ENCODE measurements at regions not wholly inside any gene's neighbourhood (a gene's known extent, or its start where the extent isn't known, plus 50 kb on each side); places are given as distances from the start of the nearest gene placed in this dataset.

DNA sequence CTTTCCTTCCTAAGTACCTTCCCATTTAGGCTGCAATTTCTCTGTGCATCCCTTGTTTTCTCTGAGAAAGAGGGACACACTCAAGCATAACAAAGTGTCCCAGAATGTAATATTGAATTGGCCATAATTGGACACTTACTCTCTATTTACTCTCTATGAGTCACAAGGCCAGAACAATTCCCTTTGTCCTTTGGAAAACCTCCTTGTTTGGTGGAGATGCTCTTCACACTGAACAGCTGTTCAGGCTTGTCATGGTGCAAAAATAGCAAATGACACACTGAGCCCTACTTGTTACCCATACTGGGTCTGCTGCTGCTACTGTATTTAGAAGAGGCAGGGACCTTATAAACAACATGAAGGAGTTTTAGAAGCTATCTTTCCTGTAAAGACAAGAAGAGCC is 1590.5 kb upstream of the TMEM132C start:
- no peak for TF ChIP-seq CTCF (IDR thresholded peaks at IDR 0.05)
- no peaks in the 10 kb centered on the region for H3K9me3 ChIP-seq
- no peak overlapping the region for H3K4me3 ChIP-seq
- DNase-seq (ENCODE audit: low spot score) (no peak), ATAC-seq (ENCODE audit: insufficient number of reproducible peaks, low FRiP score, low read depth) (no peak)
- no peaks in the 10 kb centered on the region for H3K36me3 ChIP-seq
- no peaks in the 10 kb centered on the region for H3K4me1 ChIP-seq (ENCODE audit: control insufficient read depth in 1 of 2, low read depth in 2 of 2)
- H3K27me3 ChIP-seq (replicated peaks; ENCODE audit: insufficient read depth): no peaks in the 10 kb centered on the region
- no peak overlapping the region for H3K27ac ChIP-seq

DNA sequence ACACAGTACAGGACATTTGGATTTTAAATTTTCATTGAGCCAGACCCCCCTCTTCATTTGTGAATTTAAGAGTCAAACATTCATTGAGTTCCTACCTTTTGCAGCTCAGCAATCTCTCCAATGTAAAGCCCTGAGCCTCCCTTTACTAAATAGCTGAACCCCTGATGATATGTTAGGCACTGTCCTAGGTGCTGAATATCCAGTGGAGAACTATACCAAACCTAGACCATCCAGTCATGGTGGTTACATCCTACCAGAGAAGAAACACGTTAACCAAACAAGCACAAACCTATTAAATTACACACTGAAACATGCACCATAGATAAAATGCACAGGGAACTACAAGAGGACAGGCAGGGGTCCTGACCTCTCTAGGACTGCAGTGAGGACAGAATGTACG is 1585.3 kb upstream of the TMEM132C start:
- Histone ChIP-seq H3K4me1 (ENCODE audit: control insufficient read depth in 1 of 2, low read depth in 2 of 2) (no peaks in the 10 kb centered on the region), H3K4me3 (no peak overlapping the region), H3K27ac (no peak overlapping the region), H3K27me3 (replicated peaks; ENCODE audit: insufficient read depth) (no peaks in the 10 kb centered on the region), H3K9me3 (no peaks in the 10 kb centered on the region), H3K36me3 (no peaks in the 10 kb centered on the region)
- ATAC-seq (ENCODE audit: insufficient number of reproducible peaks, low FRiP score, low read depth): no peak
- DNase-seq (ENCODE audit: low spot score): no peak
- TF ChIP-seq CTCF (IDR thresholded peaks at IDR 0.05): no peak

GRCh38 chr12:126684703-126685102 is 1582.3 kb upstream of the TMEM132C start:
- ATAC-seq (ENCODE audit: insufficient number of reproducible peaks, low FRiP score, low read depth): no peak

GRCh38 chr12:126685636-126686035 is 1581.3 kb upstream of the TMEM132C start:
- ATAC-seq (ENCODE audit: insufficient number of reproducible peaks, low FRiP score, low read depth) (no peak), DNase-seq (ENCODE audit: low spot score) (no peak)
- H3K4me3 ChIP-seq: no peak overlapping the region
- TF ChIP-seq CTCF (IDR thresholded peaks at IDR 0.05): no peak
- no peaks in the 10 kb centered on the region for H3K36me3 ChIP-seq
- no peaks in the 10 kb centered on the region for H3K27me3 ChIP-seq (replicated peaks; ENCODE audit: insufficient read depth)
- H3K27ac ChIP-seq: no peak overlapping the region
- no peaks in the 10 kb centered on the region for H3K9me3 ChIP-seq
- H3K4me1 ChIP-seq (ENCODE audit: control insufficient read depth in 1 of 2, low read depth in 2 of 2): no peaks in the 10 kb centered on the region

More at GRCh38 chr12:126684703-126685102, 1582.3 kb upstream of the TMEM132C start:
- H3K27ac ChIP-seq: no peak overlapping the region
- DNase-seq (ENCODE audit: low spot score): no peak
- no peaks in the 10 kb centered on the region for H3K27me3 ChIP-seq (replicated peaks; ENCODE audit: insufficient read depth)
- no peak overlapping the region for H3K4me3 ChIP-seq
- no peak for TF ChIP-seq CTCF (IDR thresholded peaks at IDR 0.05)
- H3K9me3 ChIP-seq: no peaks in the 10 kb centered on the region
- no peaks in the 10 kb centered on the region for H3K36me3 ChIP-seq
- no peaks in the 10 kb centered on the region for H3K4me1 ChIP-seq (ENCODE audit: control insufficient read depth in 1 of 2, low read depth in 2 of 2)

GRCh38 chr12:126688556-126688955 is 1578.4 kb upstream of the TMEM132C start:
- DNase-seq (ENCODE audit: low spot score): no peak
- ATAC-seq (ENCODE audit: insufficient number of reproducible peaks, low FRiP score, low read depth): no peak

More at GRCh38 chr12:126688556-126688955, 1578.4 kb upstream of the TMEM132C start:
- Histone ChIP-seq H3K27ac (no peak overlapping the region), H3K27me3 (replicated peaks; ENCODE audit: insufficient read depth) (no peaks in the 10 kb centered on the region), H3K9me3 (no peaks in the 10 kb centered on the region), H3K4me3 (no peak overlapping the region), H3K4me1 (ENCODE audit: control insufficient read depth in 1 of 2, low read depth in 2 of 2) (no peaks in the 10 kb centered on the region), H3K36me3 (no peaks in the 10 kb centered on the region)
- TF ChIP-seq CTCF (IDR thresholded peaks at IDR 0.05): no peak
